ENCODE measurements at regions not wholly inside any gene's neighbourhood (a gene's known extent, or its start where the extent isn't known, plus 50 kb on each side); places are given as distances from the start of the nearest gene placed in this dataset.

DNA sequence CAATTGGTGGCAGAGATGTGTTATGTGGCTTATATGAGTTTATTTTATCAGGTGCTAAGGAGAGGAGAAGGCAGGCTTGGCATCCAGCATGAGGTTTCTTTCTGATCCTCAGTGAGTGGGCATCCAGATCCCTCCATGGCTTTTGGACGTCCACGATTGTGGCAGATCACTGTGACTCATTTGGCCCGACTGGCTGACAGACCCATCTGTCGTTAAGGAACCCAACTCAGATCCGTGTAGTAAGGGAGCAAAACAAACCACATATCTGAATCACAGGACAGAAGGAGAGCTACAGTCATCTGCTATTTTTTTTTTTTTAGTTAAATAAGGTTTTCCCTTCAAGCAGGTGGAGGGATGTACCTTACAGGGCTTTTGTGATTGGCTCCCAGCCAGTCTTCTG is 197.0 kb upstream of the KCNH8 start:
- TF ChIP-seq GATA1 (IDR thresholded peaks at IDR 0.05; ENCODE audit: low read depth, low read length) (no peak), POLR2A (IDR thresholded peaks at IDR 0.05; ENCODE audit: low read length) (no peak)
- DNase-seq = no peak

DNA sequence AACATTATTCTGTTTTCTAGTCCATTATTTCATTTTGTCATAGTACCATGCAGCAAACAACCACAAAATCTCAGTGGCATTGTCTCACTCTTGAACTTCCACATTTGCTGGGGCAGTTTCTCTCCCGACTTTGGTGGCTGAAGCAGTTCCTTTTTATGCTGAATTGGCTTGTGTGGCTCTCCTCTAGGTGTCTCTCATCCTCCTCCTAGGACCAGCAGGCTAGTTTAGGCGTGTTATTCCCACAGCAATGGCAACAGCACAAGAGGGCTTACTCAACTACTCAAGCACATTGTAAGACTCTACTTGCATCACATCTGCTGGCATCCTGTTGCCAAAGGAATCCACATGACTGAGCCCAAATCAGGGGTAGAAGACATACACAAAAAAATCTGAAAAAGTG is 201.8 kb upstream of the KCNH8 start:
- no peak for TF ChIP-seq GATA1 (IDR thresholded peaks at IDR 0.05; ENCODE audit: low read depth, low read length)
- no peak for DNase-seq

DNA sequence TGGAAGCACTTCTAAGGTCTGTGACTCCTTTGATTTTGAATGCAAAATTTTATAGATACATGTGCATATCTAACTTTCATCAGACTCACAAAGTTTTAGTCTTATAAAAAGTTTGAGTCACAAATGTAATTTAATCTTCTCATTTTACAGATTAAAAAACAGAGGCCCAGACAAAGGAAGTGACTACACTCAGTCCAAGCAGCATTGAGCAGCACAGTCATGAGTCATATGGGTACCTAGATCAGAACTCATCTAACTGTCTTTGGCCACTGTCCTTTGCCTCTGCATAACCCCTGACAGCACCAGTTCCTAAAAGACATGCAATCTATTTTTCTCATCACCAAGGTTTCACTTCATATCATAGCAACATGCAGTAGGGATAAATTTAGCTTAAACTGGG is 210.7 kb upstream of the KCNH8 start:
- DNase-seq = no peak
- no peak for TF ChIP-seq POLR2A (IDR thresholded peaks at IDR 0.05; ENCODE audit: low read length)
- no peak for TF ChIP-seq GATA1 (IDR thresholded peaks at IDR 0.05; ENCODE audit: low read depth, low read length)

DNA sequence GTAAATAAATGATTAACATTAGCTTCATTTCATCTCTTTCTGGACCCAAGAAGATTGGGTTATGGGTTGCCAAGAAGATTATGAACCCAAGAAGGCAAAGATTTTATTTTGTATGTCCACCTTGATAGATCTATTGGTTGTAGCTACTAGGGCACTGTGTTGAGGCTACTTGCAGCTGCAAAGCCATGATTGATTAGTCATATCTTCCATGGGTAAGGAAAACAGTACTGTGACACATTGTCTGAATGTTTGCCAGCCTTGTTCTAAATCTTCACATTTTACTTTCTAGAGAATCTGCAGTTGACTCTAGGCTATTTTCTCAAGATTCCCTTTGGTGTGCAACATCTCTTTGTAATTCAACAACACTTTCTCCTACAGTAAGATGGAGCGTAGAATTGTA is 229.2 kb upstream of the KCNH8 start:
- TF ChIP-seq POLR2A (IDR thresholded peaks at IDR 0.05; ENCODE audit: low read length) = no peak
- no peak for TF ChIP-seq GATA1 (IDR thresholded peaks at IDR 0.05; ENCODE audit: low read depth, low read length)
- DNase-seq = no peak

GRCh38 chr3:18917923-18918322 is 230.4 kb upstream of the KCNH8 start:
- no peak for TF ChIP-seq POLR2A (IDR thresholded peaks at IDR 0.05; ENCODE audit: low read length)
- TF ChIP-seq GATA1 (IDR thresholded peaks at IDR 0.05; ENCODE audit: low read depth, low read length) = no peak
- no peak for DNase-seq

DNA sequence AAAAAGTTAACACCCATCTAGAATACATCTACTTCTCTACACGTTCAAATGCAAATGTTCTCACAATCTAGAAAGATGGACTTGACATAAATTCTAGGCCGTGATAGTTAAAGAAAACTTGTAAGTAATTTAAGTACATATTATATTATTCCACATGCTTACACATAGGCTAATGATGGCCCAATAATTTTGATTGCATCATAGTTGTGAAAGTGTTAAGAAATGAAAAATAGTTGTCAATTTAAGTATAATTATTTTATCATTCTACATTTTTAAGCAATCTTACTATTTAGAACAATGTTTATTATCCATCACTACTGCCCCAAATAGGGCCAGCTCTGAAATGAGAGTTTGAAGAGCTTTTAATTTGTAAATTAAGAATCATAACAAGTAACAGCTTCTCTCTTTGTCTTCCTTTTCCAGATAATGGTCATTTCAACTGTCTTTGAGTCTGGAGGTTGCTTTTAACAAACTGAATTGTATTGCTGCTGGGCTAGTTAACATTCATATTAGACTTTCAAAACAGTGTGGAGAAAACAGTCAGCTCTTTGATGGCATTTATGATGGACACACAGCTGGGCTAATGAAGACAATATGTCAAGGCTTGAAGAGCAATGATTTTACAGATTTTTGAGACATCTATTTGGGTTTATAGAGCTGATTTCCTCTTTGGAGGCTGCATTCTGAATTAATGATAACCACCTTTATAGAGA is 246.1 kb upstream of the KCNH8 start:
- no peak for DNase-seq
- TF ChIP-seq POLR2A (IDR thresholded peaks at IDR 0.05; ENCODE audit: low read length) (no peak), GATA1 (IDR thresholded peaks at IDR 0.05; ENCODE audit: low read depth, low read length) (no peak)

DNA sequence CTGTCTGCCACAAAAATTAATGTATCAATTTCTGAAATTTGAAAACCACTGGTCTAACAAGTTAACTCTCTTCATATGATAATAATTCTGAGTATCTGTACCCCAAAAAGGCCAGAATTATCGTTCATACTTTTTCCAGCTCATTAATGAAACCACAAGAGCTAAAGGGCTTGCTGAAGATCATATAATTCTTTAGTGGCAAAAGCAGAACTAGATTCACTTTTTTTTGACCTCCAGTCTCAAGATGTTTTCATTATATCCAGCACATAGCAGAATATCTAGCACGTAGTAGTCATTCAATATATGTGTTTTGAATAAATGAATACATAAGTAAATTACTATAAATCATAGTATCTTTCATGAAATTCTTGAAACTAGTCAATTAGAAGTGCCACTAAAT is 246.7 kb upstream of the KCNH8 start:
- DNase-seq = no peak
- TF ChIP-seq POLR2A (IDR thresholded peaks at IDR 0.05; ENCODE audit: low read length) = no peak
- TF ChIP-seq GATA1 (IDR thresholded peaks at IDR 0.05; ENCODE audit: low read depth, low read length) = no peak

GRCh38 chr3:18900994-18901393 is 247.3 kb upstream of the KCNH8 start:
- DNase-seq = no peak

GRCh38 chr3:18898911-18899310 is 249.4 kb upstream of the KCNH8 start:
- TF ChIP-seq GATA1 (IDR thresholded peaks at IDR 0.05; ENCODE audit: low read depth, low read length) (no peak), POLR2A (IDR thresholded peaks at IDR 0.05; ENCODE audit: low read length) (no peak)
- no peak for DNase-seq

More at GRCh38 chr3:18900994-18901393, 247.3 kb upstream of the KCNH8 start:
- no peak for TF ChIP-seq POLR2A (IDR thresholded peaks at IDR 0.05; ENCODE audit: low read length)
- no peak for TF ChIP-seq GATA1 (IDR thresholded peaks at IDR 0.05; ENCODE audit: low read depth, low read length)

DNA sequence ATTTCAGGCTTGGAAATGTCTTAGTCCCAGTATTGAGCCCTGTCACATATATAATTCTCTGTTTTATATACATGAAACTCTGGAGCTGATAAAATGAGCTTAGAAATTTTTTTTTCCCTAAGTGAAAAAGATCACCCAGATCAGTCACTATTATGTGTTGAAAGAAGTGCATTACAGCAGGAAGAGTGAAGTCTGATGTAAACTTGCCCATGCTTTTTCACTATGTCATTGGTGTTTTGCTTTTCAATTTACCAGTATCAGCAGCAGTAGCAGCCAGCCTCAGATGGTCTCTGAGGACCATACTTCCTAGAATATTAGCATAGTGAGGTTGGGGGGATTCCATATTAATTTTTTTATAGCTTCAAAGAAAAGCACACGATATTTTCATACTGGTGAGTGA is 255.6 kb upstream of the KCNH8 start:
- TF ChIP-seq POLR2A (IDR thresholded peaks at IDR 0.05; ENCODE audit: low read length) = no peak
- TF ChIP-seq GATA1 (IDR thresholded peaks at IDR 0.05; ENCODE audit: low read depth, low read length) = no peak
- DNase-seq = no peak

- no peak for DNase-seq
- TF ChIP-seq POLR2A (IDR thresholded peaks at IDR 0.05; ENCODE audit: low read length) = no peak
- no peak for TF ChIP-seq GATA1 (IDR thresholded peaks at IDR 0.05; ENCODE audit: low read depth, low read length)
These were observed 256.3 kb upstream of the KCNH8 start for GRCh38 chr3:18892047-18892446.

GRCh38 chr3:18891641-18892040 is 256.7 kb upstream of the KCNH8 start:
- no peak for DNase-seq
- no peak for TF ChIP-seq GATA1 (IDR thresholded peaks at IDR 0.05; ENCODE audit: low read depth, low read length)
- no peak for TF ChIP-seq POLR2A (IDR thresholded peaks at IDR 0.05; ENCODE audit: low read length)

DNA sequence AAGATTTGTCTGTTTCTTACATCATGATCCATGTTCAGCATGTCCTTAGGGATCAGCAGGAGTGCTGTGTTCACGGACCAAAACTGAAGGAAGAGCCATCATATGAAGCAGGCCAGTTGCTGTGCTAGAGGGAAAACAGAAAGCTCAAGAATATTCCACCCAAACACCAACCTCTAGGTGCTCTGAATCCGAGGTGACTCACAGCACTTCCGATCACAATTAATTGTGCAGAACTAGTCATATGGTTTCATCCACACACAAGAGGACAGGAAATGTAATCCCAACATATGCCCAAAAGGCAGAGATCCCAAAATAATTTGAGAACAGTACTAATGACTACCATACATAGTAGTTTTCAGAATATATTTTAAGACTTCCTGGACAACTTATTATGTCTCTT is 257.9 kb upstream of the KCNH8 start:
- no peak for DNase-seq
- TF ChIP-seq POLR2A (IDR thresholded peaks at IDR 0.05; ENCODE audit: low read length) (no peak), GATA1 (IDR thresholded peaks at IDR 0.05; ENCODE audit: low read depth, low read length) (no peak)

- DNase-seq = no peak
- no peak for TF ChIP-seq GATA1 (IDR thresholded peaks at IDR 0.05; ENCODE audit: low read depth, low read length)
- no peak for TF ChIP-seq POLR2A (IDR thresholded peaks at IDR 0.05; ENCODE audit: low read length)
These were observed 259.5 kb upstream of the KCNH8 start for GRCh38 chr3:18888819-18889218.

DNA sequence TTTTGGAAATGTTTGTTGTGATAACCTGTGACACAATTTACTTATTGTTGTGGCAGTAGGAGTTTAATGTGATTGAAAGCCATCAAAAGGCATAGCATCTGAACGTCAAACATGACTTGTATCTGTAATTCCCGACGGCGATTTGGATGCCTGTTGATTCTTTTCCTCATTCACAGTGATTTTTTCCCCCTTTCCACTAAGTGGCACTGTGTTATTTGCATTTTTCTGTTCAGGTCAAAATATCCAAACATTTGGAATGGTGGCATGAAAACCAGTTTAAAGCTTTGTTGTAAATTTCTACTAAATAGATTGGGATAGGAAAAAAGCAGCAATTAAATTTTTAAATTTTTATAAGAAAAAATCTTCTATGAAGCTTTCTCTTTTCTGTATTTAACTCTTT is 259.9 kb upstream of the KCNH8 start:
- DNase-seq = no peak
- TF ChIP-seq GATA1 (IDR thresholded peaks at IDR 0.05; ENCODE audit: low read depth, low read length) (no peak), POLR2A (IDR thresholded peaks at IDR 0.05; ENCODE audit: low read length) (no peak)

- DNase-seq = no peak
- TF ChIP-seq GATA1 (IDR thresholded peaks at IDR 0.05; ENCODE audit: low read depth, low read length) (no peak), POLR2A (IDR thresholded peaks at IDR 0.05; ENCODE audit: low read length) (no peak)
These were observed 262.0 kb upstream of the KCNH8 start for GRCh38 chr3:18886331-18886730.

All from erythroblast (primary cell).